ENCODE measurements at regions not wholly inside any gene's neighbourhood (a gene's known extent, or its start where the extent isn't known, plus 50 kb on each side); places are given as distances from the start of the nearest gene placed in this dataset.
"Not testable (repeated sequence)": the region's sequence is repeated elsewhere in the genome, so short reads cannot be mapped to it uniquely, and the experiment has no call there.

DNA sequence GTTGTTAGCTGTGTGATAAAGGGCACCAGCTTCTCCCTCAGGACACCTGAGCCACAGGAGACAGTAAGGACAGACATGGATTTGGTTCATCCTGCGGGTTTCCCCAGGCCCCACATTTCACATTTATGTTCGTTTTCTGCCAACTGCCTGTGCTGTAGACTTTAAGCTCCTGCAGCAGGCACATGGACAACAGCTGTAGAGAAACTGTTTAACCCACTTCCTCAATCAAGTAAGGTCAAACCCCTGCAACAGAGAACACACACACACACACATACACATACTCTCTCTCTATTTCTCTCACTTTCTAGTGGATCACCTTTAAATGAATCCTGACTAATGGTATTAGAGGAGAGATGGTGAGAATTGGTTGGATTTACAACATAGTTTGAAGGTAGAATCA is 90.7 kb downstream of the C11orf87 start:
- ATAC-seq (ENCODE audit: low read depth) (no peak), DNase-seq (no peak)
- Mint-ChIP-seq H3K36me3 (ENCODE audit: low read depth) (no peaks in the 10 kb centered on the region), H3K27ac (no peak overlapping the region), H3K9me3 (peaks cover 5% of the 10 kb centered on the region), H3K4me3 (no peak overlapping the region), H3K27me3 (no peaks in the 10 kb centered on the region), H3K4me1 (no peaks in the 10 kb centered on the region)
- TF ChIP-seq, protein P1, sequence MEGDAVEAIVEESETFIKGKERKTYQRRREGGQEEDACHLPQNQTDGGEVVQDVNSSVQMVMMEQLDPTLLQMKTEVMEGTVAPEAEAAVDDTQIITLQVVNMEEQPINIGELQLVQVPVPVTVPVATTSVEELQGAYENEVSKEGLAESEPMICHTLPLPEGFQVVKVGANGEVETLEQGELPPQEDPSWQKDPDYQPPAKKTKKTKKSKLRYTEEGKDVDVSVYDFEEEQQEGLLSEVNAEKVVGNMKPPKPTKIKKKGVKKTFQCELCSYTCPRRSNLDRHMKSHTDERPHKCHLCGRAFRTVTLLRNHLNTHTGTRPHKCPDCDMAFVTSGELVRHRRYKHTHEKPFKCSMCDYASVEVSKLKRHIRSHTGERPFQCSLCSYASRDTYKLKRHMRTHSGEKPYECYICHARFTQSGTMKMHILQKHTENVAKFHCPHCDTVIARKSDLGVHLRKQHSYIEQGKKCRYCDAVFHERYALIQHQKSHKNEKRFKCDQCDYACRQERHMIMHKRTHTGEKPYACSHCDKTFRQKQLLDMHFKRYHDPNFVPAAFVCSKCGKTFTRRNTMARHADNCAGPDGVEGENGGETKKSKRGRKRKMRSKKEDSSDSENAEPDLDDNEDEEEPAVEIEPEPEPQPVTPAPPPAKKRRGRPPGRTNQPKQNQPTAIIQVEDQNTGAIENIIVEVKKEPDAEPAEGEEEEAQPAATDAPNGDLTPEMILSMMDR (IDR thresholded peaks at IDR 0.05): no peak
- ChIA-PET CTCF (no interaction called here), POLR2A (no interaction called here)
- intact Hi-C loops (cut with micrococcal nuclease): no loop called here

GRCh38 chr11:109514313-109515018 is 92.5 kb downstream of the C11orf87 start:
- TF ChIP-seq, protein P1 (IDR thresholded peaks at IDR 0.05): no peak
- DNase-seq: no peak
- ATAC-seq (ENCODE audit: low read depth): no peak
- H3K36me3 Mint-ChIP-seq (ENCODE audit: low read depth): no peaks in the 10 kb centered on the region
- no peaks in the 10 kb centered on the region for H3K27me3 Mint-ChIP-seq
- H3K4me3 Mint-ChIP-seq: no peak overlapping the region
- H3K4me1 Mint-ChIP-seq: no peaks in the 10 kb centered on the region
- ChIA-PET POLR2A (no interaction called here), CTCF (no interaction called here)
- peaks cover 5% of the 10 kb centered on the region for H3K9me3 Mint-ChIP-seq
- intact Hi-C loops (cut with micrococcal nuclease): no loop called here
- no peak overlapping the region for H3K27ac Mint-ChIP-seq

DNA sequence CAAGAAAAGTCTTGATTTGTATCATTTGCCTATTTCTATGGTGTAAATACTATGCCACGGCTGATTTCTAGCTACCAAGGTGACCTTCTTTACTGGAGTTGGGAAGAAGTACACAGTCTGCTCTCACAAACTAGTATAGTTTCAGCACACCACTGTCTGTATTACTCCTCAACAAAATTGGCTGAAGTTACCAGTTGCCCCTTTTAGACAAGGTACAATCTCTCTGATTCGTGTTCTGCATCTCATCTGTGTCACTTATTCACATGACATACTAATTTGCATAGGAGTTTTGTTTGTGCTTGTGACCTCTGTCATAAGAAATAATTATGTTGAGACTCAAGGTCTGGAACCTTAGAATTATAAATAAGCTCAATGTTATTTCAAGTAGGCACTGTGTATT is 97.3 kb downstream of the C11orf87 start:
- TF ChIP-seq, protein P1 (IDR thresholded peaks at IDR 0.05): no peak
- ChIA-PET POLR2A (no interaction called here), CTCF (no interaction called here)
- Mint-ChIP-seq H3K4me3 (no peak overlapping the region), H3K4me1 (no peaks in the 10 kb centered on the region), H3K9me3 (peaks cover 11% of the 10 kb centered on the region), H3K27ac (no peak overlapping the region), H3K36me3 (ENCODE audit: low read depth) (no peaks in the 10 kb centered on the region), H3K27me3 (no peaks in the 10 kb centered on the region)
- intact Hi-C loops (cut with micrococcal nuclease): no loop called here
- ATAC-seq (ENCODE audit: low read depth) (no peak), DNase-seq (no peak)

GRCh38 chr11:109521571-109522086 is 99.6 kb downstream of the C11orf87 start:
- Mint-ChIP-seq H3K4me3 (no peak overlapping the region), H3K27ac (no peak overlapping the region), H3K9me3 (peaks cover 6% of the 10 kb centered on the region), H3K27me3 (no peaks in the 10 kb centered on the region), H3K36me3 (ENCODE audit: low read depth) (no peaks in the 10 kb centered on the region), H3K4me1 (no peaks in the 10 kb centered on the region)
- CTCF ChIA-PET: no interaction called here
- DNase-seq (no peak), ATAC-seq (ENCODE audit: low read depth) (no peak)
- POLR2A ChIA-PET: no interaction called here
- TF ChIP-seq, protein P1 (IDR thresholded peaks at IDR 0.05): no peak
- intact Hi-C loops (cut with micrococcal nuclease): no loop called here

DNA sequence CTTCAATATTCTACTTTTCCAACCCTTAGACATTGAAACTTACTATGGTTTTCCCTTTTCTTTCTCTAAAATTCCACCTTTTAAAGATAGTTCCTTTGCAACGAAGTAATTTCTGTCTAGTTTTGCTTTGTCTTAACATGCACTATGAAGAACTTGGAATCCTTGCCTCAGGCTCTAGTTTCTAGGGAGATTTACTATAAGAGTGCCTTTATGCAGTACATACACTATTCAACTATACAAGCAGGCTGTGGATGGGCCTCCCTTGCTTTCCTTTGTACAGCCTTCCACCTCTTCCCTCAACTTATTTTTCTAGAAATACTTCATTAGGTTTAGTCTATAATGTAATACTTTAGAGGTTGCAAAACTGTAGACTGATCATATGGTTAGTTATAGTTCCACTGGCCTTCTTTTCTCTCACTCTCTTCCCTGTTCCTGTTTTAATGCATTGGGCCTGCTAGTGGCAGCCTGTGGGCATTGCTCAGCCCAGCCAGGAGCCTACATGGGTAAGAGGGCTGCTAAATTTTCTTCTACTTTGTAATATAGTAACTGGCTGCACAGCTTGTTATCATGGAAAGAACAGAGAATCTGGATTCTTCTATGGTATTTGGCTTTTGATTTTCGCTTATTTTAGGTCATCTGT is 100.2 kb downstream of the C11orf87 start:
- TF ChIP-seq, protein P1 (IDR thresholded peaks at IDR 0.05): no peak
- Mint-ChIP-seq H3K4me1 (no peaks in the 10 kb centered on the region), H3K27me3 (no peaks in the 10 kb centered on the region), H3K27ac (no peak overlapping the region), H3K36me3 (ENCODE audit: low read depth) (no peaks in the 10 kb centered on the region), H3K9me3 (peaks cover 6% of the 10 kb centered on the region), H3K4me3 (no peak overlapping the region)
- DNase-seq: no peak
- ATAC-seq (ENCODE audit: low read depth): no peak
- ChIA-PET POLR2A (no interaction called here), CTCF (no interaction called here)
- intact Hi-C loops (cut with micrococcal nuclease): no loop called here

- ATAC-seq (ENCODE audit: low read depth); H3K4me3 Mint-ChIP-seq; H3K27me3 Mint-ChIP-seq; H3K4me1 Mint-ChIP-seq; POLR2A ChIA-PET; DNase-seq; H3K27ac Mint-ChIP-seq; H3K9me3 Mint-ChIP-seq; intact Hi-C loops (cut with micrococcal nuclease); H3K36me3 Mint-ChIP-seq (ENCODE audit: low read depth); CTCF ChIA-PET: not testable (repeated sequence)
Measured at GRCh38 chr11:109525636-109526035, 103.6 kb downstream of the C11orf87 start.
